ENCODE measurements at regions not wholly inside any gene's neighbourhood (a gene's known extent, or its start where the extent isn't known, plus 50 kb on each side); places are given as distances from the start of the nearest gene placed in this dataset.

DNA sequence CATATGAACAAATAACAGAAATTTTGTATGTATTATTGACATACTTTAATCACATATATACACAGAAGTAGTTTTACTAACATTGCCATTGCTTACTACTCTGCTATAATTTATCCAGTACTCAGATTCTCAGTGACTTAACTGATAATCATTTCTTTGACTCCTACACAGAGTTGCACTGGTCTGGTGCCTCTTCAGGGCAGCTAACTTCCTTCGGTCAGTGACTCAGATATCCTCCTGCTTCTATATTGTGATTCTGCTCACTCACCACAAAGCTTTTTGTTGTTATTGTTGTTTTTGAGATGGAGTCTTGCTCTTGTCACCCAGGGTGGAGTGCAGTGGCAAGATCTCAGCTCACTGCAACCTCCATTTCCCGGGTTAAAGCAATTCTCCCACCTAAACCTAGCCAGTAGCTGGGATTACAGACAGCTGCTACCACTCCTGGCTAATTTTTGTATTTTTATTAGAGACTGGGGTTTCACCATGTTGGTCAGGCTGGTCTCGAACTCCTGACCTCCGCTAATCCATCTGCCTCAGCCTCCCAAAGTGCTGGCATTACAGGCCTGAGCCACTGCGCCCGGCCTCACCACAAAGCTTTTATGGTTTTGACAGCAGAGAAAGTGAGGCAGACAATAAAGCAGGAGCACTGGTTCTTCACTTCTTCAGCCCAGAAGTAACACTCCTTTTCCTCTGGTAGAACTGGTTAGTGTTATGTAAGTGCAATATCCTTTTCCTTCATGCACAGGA lies 499.3 kb downstream of the EPHA5 start:
- H2AFZ ChIP-seq (ENCODE audit: low read depth, low read length) = peak overlapping the region; percentile 64; the same call in 1 of the 2 replicates
- no peak for TF ChIP-seq EZH2 (IDR thresholded peaks at IDR 0.05; ENCODE audit: borderline replicate concordance, low read depth, low read length, severe bottlenecking)
- TF ChIP-seq, protein P1, sequence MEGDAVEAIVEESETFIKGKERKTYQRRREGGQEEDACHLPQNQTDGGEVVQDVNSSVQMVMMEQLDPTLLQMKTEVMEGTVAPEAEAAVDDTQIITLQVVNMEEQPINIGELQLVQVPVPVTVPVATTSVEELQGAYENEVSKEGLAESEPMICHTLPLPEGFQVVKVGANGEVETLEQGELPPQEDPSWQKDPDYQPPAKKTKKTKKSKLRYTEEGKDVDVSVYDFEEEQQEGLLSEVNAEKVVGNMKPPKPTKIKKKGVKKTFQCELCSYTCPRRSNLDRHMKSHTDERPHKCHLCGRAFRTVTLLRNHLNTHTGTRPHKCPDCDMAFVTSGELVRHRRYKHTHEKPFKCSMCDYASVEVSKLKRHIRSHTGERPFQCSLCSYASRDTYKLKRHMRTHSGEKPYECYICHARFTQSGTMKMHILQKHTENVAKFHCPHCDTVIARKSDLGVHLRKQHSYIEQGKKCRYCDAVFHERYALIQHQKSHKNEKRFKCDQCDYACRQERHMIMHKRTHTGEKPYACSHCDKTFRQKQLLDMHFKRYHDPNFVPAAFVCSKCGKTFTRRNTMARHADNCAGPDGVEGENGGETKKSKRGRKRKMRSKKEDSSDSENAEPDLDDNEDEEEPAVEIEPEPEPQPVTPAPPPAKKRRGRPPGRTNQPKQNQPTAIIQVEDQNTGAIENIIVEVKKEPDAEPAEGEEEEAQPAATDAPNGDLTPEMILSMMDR (IDR thresholded peaks at IDR 0.05; ENCODE audit: borderline replicate concordance, extremely low read depth, low read length, poor library complexity, severe bottlenecking) = no peak
- no peak overlapping the region for H3K27ac ChIP-seq (ENCODE audit: low read length)
- no peak overlapping the region for H3K9ac ChIP-seq (ENCODE audit: low read depth, low read length)
- no peaks in the 10 kb centered on the region for H4K20me1 ChIP-seq (ENCODE audit: insufficient read depth, low read length)
- H3K4me1 ChIP-seq (ENCODE audit: insufficient read depth, low read length) = no peaks in the 10 kb centered on the region
- H3K27me3 ChIP-seq (ENCODE audit: insufficient read depth, low read length, poor library complexity) = no peaks in the 10 kb centered on the region
- no peak overlapping the region for H3K4me2 ChIP-seq (ENCODE audit: insufficient read depth, low read length)
- no peak overlapping the region for H3K4me3 ChIP-seq (ENCODE audit: low read depth in 1 of 2, low read length in 2 of 2)
- no peaks in the 10 kb centered on the region for H3K36me3 ChIP-seq (ENCODE audit: insufficient read depth, low read length)
- DNase-seq (no peak), ATAC-seq (ENCODE audit: insufficient read depth, low read depth) (no peak)
- no peaks in the 10 kb centered on the region for H3K79me2 ChIP-seq (ENCODE audit: insufficient read depth, low read length)
- no peaks in the 10 kb centered on the region for H3K9me3 ChIP-seq (ENCODE audit: insufficient read depth, low read length, severe bottlenecking)

DNA sequence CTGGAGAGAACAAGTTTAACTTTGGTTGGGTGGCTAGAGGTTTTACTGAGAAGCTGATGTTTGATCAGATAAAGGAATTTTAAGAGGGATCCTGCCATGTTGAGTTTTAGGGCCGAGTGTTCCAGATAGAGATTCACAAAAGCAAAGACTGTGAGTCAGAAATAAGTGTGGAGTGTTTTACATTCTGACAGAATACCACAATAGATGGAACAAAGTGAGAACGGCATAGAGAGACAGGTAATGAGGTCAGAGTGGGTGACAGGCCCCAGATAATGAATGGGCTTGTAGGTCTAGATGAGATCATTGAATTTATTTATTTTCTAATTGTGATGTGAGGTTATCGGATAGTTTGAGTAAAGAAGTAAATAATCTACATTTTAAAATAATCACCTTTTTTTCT lies 502.6 kb downstream of the EPHA5 start:
- DNase-seq (no peak), ATAC-seq (ENCODE audit: insufficient read depth, low read depth) (peak; percentile 19; the same call in 1 of the 3 replicates)
- TF ChIP-seq, protein P1 (IDR thresholded peaks at IDR 0.05; ENCODE audit: borderline replicate concordance, extremely low read depth, low read length, poor library complexity, severe bottlenecking) = no peak
- TF ChIP-seq EZH2 (IDR thresholded peaks at IDR 0.05; ENCODE audit: borderline replicate concordance, low read depth, low read length, severe bottlenecking) = no peak
- H3K27me3 ChIP-seq (ENCODE audit: insufficient read depth, low read length, poor library complexity) = no peaks in the 10 kb centered on the region
- H3K36me3 ChIP-seq (ENCODE audit: insufficient read depth, low read length) = no peaks in the 10 kb centered on the region
- no peak overlapping the region for H3K9ac ChIP-seq (ENCODE audit: low read depth, low read length)
- H4K20me1 ChIP-seq (ENCODE audit: insufficient read depth, low read length) = no peaks in the 10 kb centered on the region
- no peak overlapping the region for H3K4me2 ChIP-seq (ENCODE audit: insufficient read depth, low read length)
- peak overlapping the region; percentile 10; the same call in 1 of the 2 replicates for H2AFZ ChIP-seq (ENCODE audit: low read depth, low read length)
- H3K4me3 ChIP-seq (ENCODE audit: low read depth in 1 of 2, low read length in 2 of 2) = no peak overlapping the region
- H3K9me3 ChIP-seq (ENCODE audit: insufficient read depth, low read length, severe bottlenecking) = no peaks in the 10 kb centered on the region
- no peaks in the 10 kb centered on the region for H3K4me1 ChIP-seq (ENCODE audit: insufficient read depth, low read length)
- no peaks in the 10 kb centered on the region for H3K79me2 ChIP-seq (ENCODE audit: insufficient read depth, low read length)
- H3K27ac ChIP-seq (ENCODE audit: low read length) = no peak overlapping the region

DNA sequence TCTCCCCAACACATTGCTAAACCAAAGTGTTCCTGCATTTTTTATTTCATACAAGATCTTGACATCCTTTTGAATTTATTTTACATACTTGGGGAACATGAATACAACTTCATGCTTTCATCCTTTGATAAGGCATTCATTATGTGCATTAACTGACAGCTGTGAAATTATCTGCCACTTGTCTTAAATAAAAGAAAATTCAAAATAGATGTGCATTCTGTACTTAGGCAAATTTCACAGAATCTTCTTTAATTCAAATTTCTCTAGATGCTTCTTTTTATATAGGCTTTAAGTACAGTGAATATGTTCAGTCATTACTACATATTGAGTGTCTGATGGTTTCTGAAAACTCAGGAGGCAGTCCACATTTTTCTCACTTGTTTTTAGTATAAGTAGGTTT lies 518.1 kb downstream of the EPHA5 start:
- Histone ChIP-seq H3K4me3 (ENCODE audit: low read depth in 1 of 2, low read length in 2 of 2) (no peak overlapping the region), H2AFZ (ENCODE audit: low read depth, low read length) (no peak overlapping the region), H3K4me2 (ENCODE audit: insufficient read depth, low read length) (no peak overlapping the region), H3K27ac (ENCODE audit: low read length) (no peak overlapping the region), H3K27me3 (ENCODE audit: insufficient read depth, low read length, poor library complexity) (no peaks in the 10 kb centered on the region), H3K36me3 (ENCODE audit: insufficient read depth, low read length) (no peaks in the 10 kb centered on the region), H3K4me1 (ENCODE audit: insufficient read depth, low read length) (no peaks in the 10 kb centered on the region; the same call in 1 of the 2 replicates), H3K9me3 (ENCODE audit: insufficient read depth, low read length, severe bottlenecking) (peaks cover 6% of the 10 kb centered on the region), H4K20me1 (ENCODE audit: insufficient read depth, low read length) (no peaks in the 10 kb centered on the region), H3K9ac (ENCODE audit: low read depth, low read length) (no peak overlapping the region), H3K79me2 (ENCODE audit: insufficient read depth, low read length) (no peaks in the 10 kb centered on the region)
- TF ChIP-seq EZH2 (IDR thresholded peaks at IDR 0.05; ENCODE audit: borderline replicate concordance, low read depth, low read length, severe bottlenecking) = no peak
- TF ChIP-seq, protein P1 (IDR thresholded peaks at IDR 0.05; ENCODE audit: borderline replicate concordance, extremely low read depth, low read length, poor library complexity, severe bottlenecking) = no peak
- DNase-seq (no peak), ATAC-seq (ENCODE audit: insufficient read depth, low read depth) (no peak)
